ENCODE measurements at regions not wholly inside any gene's neighbourhood (a gene's known extent, or its start where the extent isn't known, plus 50 kb on each side); places are given as distances from the start of the nearest gene placed in this dataset.
A peak's percentile ranks its signal among the peaks of the same experiment; 100 is the strongest.

GRCh38 chr13:34816908-34817665 lies 125.0 kb upstream of the NBEA start:
- H2BK20ac ChIP-seq (ENCODE audit: low read depth, low read length, poor library complexity, severe bottlenecking) = no peak overlapping the region
- no peak overlapping the region for H3K14ac ChIP-seq (ENCODE audit: insufficient read depth, low read length)
- no peaks in the 10 kb centered on the region for H3K23me2 ChIP-seq (ENCODE audit: insufficient read length, low read depth, low read length, poor library complexity, severe bottlenecking)
- H3K79me2 ChIP-seq (ENCODE audit: insufficient read depth, low read length) = no peaks in the 10 kb centered on the region
- H3K27ac Mint-ChIP-seq = peak overlapping the region in 2 of 3 experiments; percentile 81 to 84; a peak in 6 of 7 replicates
- no peak overlapping the region for H3K9ac ChIP-seq (ENCODE audit: extremely low read depth, insufficient read length, low read length)
- H3K9me3 Mint-ChIP-seq = peaks cover 14 to 17% of the 10 kb centered on the region in 2 experiments
- H2AK5ac ChIP-seq (ENCODE audit: insufficient read length, low read length) = no peak overlapping the region
- peaks cover 28% of the 10 kb centered on the region in 2 experiments for H3K4me1 Mint-ChIP-seq
- TF ChIP-seq, protein P1, sequence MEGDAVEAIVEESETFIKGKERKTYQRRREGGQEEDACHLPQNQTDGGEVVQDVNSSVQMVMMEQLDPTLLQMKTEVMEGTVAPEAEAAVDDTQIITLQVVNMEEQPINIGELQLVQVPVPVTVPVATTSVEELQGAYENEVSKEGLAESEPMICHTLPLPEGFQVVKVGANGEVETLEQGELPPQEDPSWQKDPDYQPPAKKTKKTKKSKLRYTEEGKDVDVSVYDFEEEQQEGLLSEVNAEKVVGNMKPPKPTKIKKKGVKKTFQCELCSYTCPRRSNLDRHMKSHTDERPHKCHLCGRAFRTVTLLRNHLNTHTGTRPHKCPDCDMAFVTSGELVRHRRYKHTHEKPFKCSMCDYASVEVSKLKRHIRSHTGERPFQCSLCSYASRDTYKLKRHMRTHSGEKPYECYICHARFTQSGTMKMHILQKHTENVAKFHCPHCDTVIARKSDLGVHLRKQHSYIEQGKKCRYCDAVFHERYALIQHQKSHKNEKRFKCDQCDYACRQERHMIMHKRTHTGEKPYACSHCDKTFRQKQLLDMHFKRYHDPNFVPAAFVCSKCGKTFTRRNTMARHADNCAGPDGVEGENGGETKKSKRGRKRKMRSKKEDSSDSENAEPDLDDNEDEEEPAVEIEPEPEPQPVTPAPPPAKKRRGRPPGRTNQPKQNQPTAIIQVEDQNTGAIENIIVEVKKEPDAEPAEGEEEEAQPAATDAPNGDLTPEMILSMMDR (conservative IDR thresholded peaks at IDR 0.05) = no peak
- H4K5ac ChIP-seq (ENCODE audit: insufficient read length, low read depth, low read length) = no peak overlapping the region
- H3K9me3 ChIP-seq (ENCODE audit: control insufficient read depth, low read depth, low read length) = no peaks in the 10 kb centered on the region
- no CpG with 5 or more reads among the region's 6 CpGs for WGBS (ENCODE audit: extremely low coverage, insufficient read length, low lambda C conversion rate)
- peaks cover 5% of the 10 kb centered on the region; the same call in 1 of the 2 replicates for H3K4me1 ChIP-seq (ENCODE audit: insufficient read depth, low read length)
- H2BK120ac ChIP-seq (ENCODE audit: low read depth, low read length, poor library complexity, severe bottlenecking) = no peak overlapping the region
- H3K4me3 Mint-ChIP-seq = no peak overlapping the region
- no peak overlapping the region for H3K18ac ChIP-seq (ENCODE audit: insufficient read length, low read depth, low read length)
- no peak overlapping the region for H2BK15ac ChIP-seq (ENCODE audit: low read depth, low read length)
- H2BK5ac ChIP-seq (ENCODE audit: insufficient read length, low read length) = no peak overlapping the region
- no peaks in the 10 kb centered on the region; the same call in 1 of the 2 replicates for H3K27me3 Mint-ChIP-seq (ENCODE audit: low read depth)
- H3K36me3 Mint-ChIP-seq (ENCODE audit: insufficient read depth in 1 of 3, low read depth in 3 of 3) = peaks cover 12 to 19% (median 16%) of the 10 kb centered on the region in 3 experiments
- no peak overlapping the region for H3K23ac ChIP-seq (ENCODE audit: insufficient read length, low read depth, low read length)
- H3T11ph ChIP-seq (ENCODE audit: low read length) = no peak overlapping the region
- no peak for DNase-seq
- H3K79me1 ChIP-seq (ENCODE audit: insufficient read depth, low read depth, low read length, poor library complexity, severe bottlenecking) = no peaks in the 10 kb centered on the region
- no peak overlapping the region for H3K27ac ChIP-seq (ENCODE audit: insufficient read length, low read depth, low read length)
- H4K20me1 ChIP-seq (ENCODE audit: control insufficient read depth, insufficient read depth, insufficient read length) = no peaks in the 10 kb centered on the region
- H2AFZ ChIP-seq (ENCODE audit: low read length) = no peak overlapping the region
- no peak overlapping the region for H3K4ac ChIP-seq (ENCODE audit: low read depth, low read length)
- H3K27me3 ChIP-seq (ENCODE audit: insufficient read depth, low read length) = no peaks in the 10 kb centered on the region
- H4K91ac ChIP-seq (ENCODE audit: insufficient read length, low read depth, low read length) = no peak overlapping the region
- H3K4me2 ChIP-seq (ENCODE audit: insufficient read depth, insufficient read length, low read length) = no peak overlapping the region
- no peak overlapping the region for H3K56ac ChIP-seq (ENCODE audit: insufficient read length, low read depth, low read length)
- no peak overlapping the region for H4K8ac ChIP-seq (replicated peaks; ENCODE audit: insufficient read length, low read depth, low read length)
- no peak overlapping the region for H2BK12ac ChIP-seq (ENCODE audit: insufficient read length, low read depth, low read length)

Data from H9 (cell line).